ENCODE measurements at regions not wholly inside any gene's neighbourhood (a gene's known extent, or its start where the extent isn't known, plus 50 kb on each side); places are given as distances from the start of the nearest gene placed in this dataset.
A peak's percentile ranks its signal among the peaks of the same experiment; 100 is the strongest.

- no peak for DNase-seq
Observed at GRCh38 chr12:130097798-130098255, 64.4 kb upstream of the FZD10 start.

GRCh38 chr12:130098301-130099005 is 63.8 kb upstream of the FZD10 start:
- Histone ChIP-seq H3K4me3 (ENCODE audit: low read length) (no peak overlapping the region), H3K36me3 (ENCODE audit: control insufficient read depth, insufficient read depth, low read length) (no peaks in the 10 kb centered on the region), H3K4me1 (ENCODE audit: control insufficient read depth, insufficient read depth, low read length) (no peaks in the 10 kb centered on the region), H3K9me3 (ENCODE audit: control insufficient read depth, low read depth, low read length) (no peaks in the 10 kb centered on the region), H3K27me3 (ENCODE audit: control insufficient read depth, insufficient read depth, low read length) (no peaks in the 10 kb centered on the region), H3K27ac (ENCODE audit: low read length) (no peak overlapping the region)
- DNase-seq, result no peak
- WGBS (ENCODE audit: insufficient coverage, low lambda C conversion rate), result no CpG with 5 or more reads among the region's 11 CpGs

More at GRCh38 chr12:130097798-130098255, 64.4 kb upstream of the FZD10 start:
- WGBS (ENCODE audit: insufficient coverage, low lambda C conversion rate), result 86% methylated on average over 1 of the region's 8 CpGs
- H3K27me3 ChIP-seq (ENCODE audit: control insufficient read depth, insufficient read depth, low read length), result no peaks in the 10 kb centered on the region
- no peaks in the 10 kb centered on the region for H3K4me1 ChIP-seq (ENCODE audit: control insufficient read depth, insufficient read depth, low read length)
- H3K4me3 ChIP-seq (ENCODE audit: low read length), result no peak overlapping the region
- H3K27ac ChIP-seq (ENCODE audit: low read length), result no peak overlapping the region
- H3K9me3 ChIP-seq (ENCODE audit: control insufficient read depth, low read depth, low read length), result no peaks in the 10 kb centered on the region
- no peaks in the 10 kb centered on the region for H3K36me3 ChIP-seq (ENCODE audit: control insufficient read depth, insufficient read depth, low read length)

- no peak for DNase-seq
- Histone ChIP-seq H3K9me3 (ENCODE audit: control insufficient read depth, low read depth, low read length) (no peaks in the 10 kb centered on the region), H3K4me1 (ENCODE audit: control insufficient read depth, insufficient read depth, low read length) (peaks cover 5% of the 10 kb centered on the region), H3K36me3 (ENCODE audit: control insufficient read depth, insufficient read depth, low read length) (no peaks in the 10 kb centered on the region), H3K4me3 (ENCODE audit: low read length) (no peak overlapping the region), H3K27ac (ENCODE audit: low read length) (no peak overlapping the region), H3K27me3 (ENCODE audit: control insufficient read depth, insufficient read depth, low read length) (no peaks in the 10 kb centered on the region)
- no CpG with 5 or more reads among the region's 8 CpGs for WGBS (ENCODE audit: insufficient coverage, low lambda C conversion rate)
Observed at GRCh38 chr12:130100634-130101362, 61.5 kb upstream of the FZD10 start.

- H3K27ac ChIP-seq (ENCODE audit: low read length), result no peak overlapping the region
- WGBS (ENCODE audit: insufficient coverage, low lambda C conversion rate), result 60% methylated on average over 3 of the region's 7 CpGs
- H3K27me3 ChIP-seq (ENCODE audit: control insufficient read depth, insufficient read depth, low read length), result peaks cover 2% of the 10 kb centered on the region
Observed at GRCh38 chr12:130101370-130101769, 60.9 kb upstream of the FZD10 start.

GRCh38 chr12:130102266-130102665 is 60.0 kb upstream of the FZD10 start:
- Histone ChIP-seq H3K9me3 (ENCODE audit: control insufficient read depth, low read depth, low read length) (no peaks in the 10 kb centered on the region), H3K27ac (ENCODE audit: low read length) (no peak overlapping the region), H3K27me3 (ENCODE audit: control insufficient read depth, insufficient read depth, low read length) (peaks cover 2% of the 10 kb centered on the region), H3K4me1 (ENCODE audit: control insufficient read depth, insufficient read depth, low read length) (peaks cover 5% of the 10 kb centered on the region), H3K4me3 (ENCODE audit: low read length) (no peak overlapping the region), H3K36me3 (ENCODE audit: control insufficient read depth, insufficient read depth, low read length) (no peaks in the 10 kb centered on the region)
- 60% methylated on average over 1 of the region's 3 CpGs for WGBS (ENCODE audit: insufficient coverage, low lambda C conversion rate)
- no peak for DNase-seq

More at GRCh38 chr12:130101370-130101769, 60.9 kb upstream of the FZD10 start:
- DNase-seq, result no peak
- H3K36me3 ChIP-seq (ENCODE audit: control insufficient read depth, insufficient read depth, low read length), result no peaks in the 10 kb centered on the region
- H3K9me3 ChIP-seq (ENCODE audit: control insufficient read depth, low read depth, low read length), result no peaks in the 10 kb centered on the region
- peaks cover 5% of the 10 kb centered on the region for H3K4me1 ChIP-seq (ENCODE audit: control insufficient read depth, insufficient read depth, low read length)
- H3K4me3 ChIP-seq (ENCODE audit: low read length), result no peak overlapping the region

- Histone ChIP-seq H3K27me3 (ENCODE audit: control insufficient read depth, insufficient read depth, low read length) (peaks cover 2% of the 10 kb centered on the region), H3K36me3 (ENCODE audit: control insufficient read depth, insufficient read depth, low read length) (no peaks in the 10 kb centered on the region), H3K9me3 (ENCODE audit: control insufficient read depth, low read depth, low read length) (no peaks in the 10 kb centered on the region), H3K4me3 (ENCODE audit: low read length) (no peak overlapping the region), H3K4me1 (ENCODE audit: control insufficient read depth, insufficient read depth, low read length) (peaks cover 5% of the 10 kb centered on the region), H3K27ac (ENCODE audit: low read length) (no peak overlapping the region)
- DNase-seq, result peak in 1 of 2 donors; percentile 11
- no CpG with 5 or more reads among the region's 16 CpGs for WGBS (ENCODE audit: insufficient coverage, low lambda C conversion rate)
Observed at GRCh38 chr12:130104571-130105106, 57.6 kb upstream of the FZD10 start.

- WGBS (ENCODE audit: insufficient coverage, low lambda C conversion rate), result no CpG with 5 or more reads among the region's 16 CpGs
- Histone ChIP-seq H3K4me3 (ENCODE audit: low read length) (no peak overlapping the region), H3K27ac (ENCODE audit: low read length) (no peak overlapping the region), H3K9me3 (ENCODE audit: control insufficient read depth, low read depth, low read length) (no peaks in the 10 kb centered on the region), H3K4me1 (ENCODE audit: control insufficient read depth, insufficient read depth, low read length) (peaks cover 5% of the 10 kb centered on the region), H3K27me3 (ENCODE audit: control insufficient read depth, insufficient read depth, low read length) (peaks cover 2% of the 10 kb centered on the region), H3K36me3 (ENCODE audit: control insufficient read depth, insufficient read depth, low read length) (no peaks in the 10 kb centered on the region)
- DNase-seq, result no peak
Observed at GRCh38 chr12:130109062-130109945, 53.0 kb upstream of the FZD10 start.

- Histone ChIP-seq H3K4me1 (ENCODE audit: control insufficient read depth, insufficient read depth, low read length) (no peaks in the 10 kb centered on the region), H3K9me3 (ENCODE audit: control insufficient read depth, low read depth, low read length) (no peaks in the 10 kb centered on the region), H3K27ac (ENCODE audit: low read length) (no peak overlapping the region), H3K27me3 (ENCODE audit: control insufficient read depth, insufficient read depth, low read length) (peaks cover 2% of the 10 kb centered on the region), H3K4me3 (ENCODE audit: low read length) (no peak overlapping the region), H3K36me3 (ENCODE audit: control insufficient read depth, insufficient read depth, low read length) (no peaks in the 10 kb centered on the region)
- DNase-seq, result no peak
- no CpG with 5 or more reads among the region's 8 CpGs for WGBS (ENCODE audit: insufficient coverage, low lambda C conversion rate)
Observed at GRCh38 chr12:130110914-130111313, 51.4 kb upstream of the FZD10 start.

- DNase-seq, result no peak
- no CpG with 5 or more reads among the region's 6 CpGs for WGBS (ENCODE audit: insufficient coverage, low lambda C conversion rate)
- no peaks in the 10 kb centered on the region for H3K27me3 ChIP-seq (ENCODE audit: control insufficient read depth, insufficient read depth, low read length)
- H3K9me3 ChIP-seq (ENCODE audit: control insufficient read depth, low read depth, low read length), result no peaks in the 10 kb centered on the region
- no peaks in the 10 kb centered on the region for H3K4me1 ChIP-seq (ENCODE audit: control insufficient read depth, insufficient read depth, low read length)
- no peaks in the 10 kb centered on the region for H3K36me3 ChIP-seq (ENCODE audit: control insufficient read depth, insufficient read depth, low read length)
- H3K4me3 ChIP-seq (ENCODE audit: low read length), result no peak overlapping the region
- H3K27ac ChIP-seq (ENCODE audit: low read length), result no peak overlapping the region
Observed at GRCh38 chr12:130111965-130112496, 50.2 kb upstream of the FZD10 start.

Data from large intestine (tissue), 3 donors.